HG02884 (cell line): ENCODE measurements at regions not wholly inside any gene's neighbourhood (a gene's known extent, or its start where the extent isn't known, plus 50 kb on each side); places are given as distances from the start of the nearest gene placed in this dataset.
"Not testable (repeated sequence)": the region's sequence is repeated elsewhere in the genome, so short reads cannot be mapped to it uniquely, and the experiment has no call there.

ENCODE experiments used
- ATAC-seq: cut with Tn5 transposase; IDR thresholded peaks from one replicate; pipeline ENCODE4 v1.9.1; 2021; ENCODE audit warnings: mild to moderate bottlenecking, moderate library complexity; ENCODE audit not compliant: unreplicated experiment

- no peak for ATAC-seq
These were observed 55.0 kb upstream of the PAK3 start for GRCh38 chrX:111041018-111041462.

GRCh38 chrX:111040377-111041017, 55.5 kb upstream of the PAK3 start:
- ATAC-seq: no peak

DNA sequence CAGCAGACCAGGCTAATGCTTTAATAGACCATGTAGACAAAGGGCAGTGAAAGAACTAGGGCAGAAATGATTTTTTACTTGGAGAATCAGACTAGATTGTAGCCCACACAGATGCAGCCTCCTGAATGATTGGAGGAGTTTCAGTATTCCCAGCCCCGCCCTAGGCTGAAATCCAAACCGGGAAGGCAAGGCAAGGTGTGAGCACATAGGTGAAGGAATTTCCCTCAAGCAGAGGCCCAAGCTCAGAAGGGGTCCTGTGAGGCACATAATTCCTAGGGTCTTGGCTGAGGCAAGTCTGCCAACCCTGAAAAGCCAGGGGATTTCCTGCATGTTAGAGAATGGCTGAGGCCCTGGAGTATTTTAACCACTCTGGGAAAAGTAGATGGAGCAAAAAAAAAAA, 56.4 kb upstream of the PAK3 start:
- ATAC-seq: no peak

GRCh38 chrX:111035991-111036390, 60.0 kb upstream of the PAK3 start:
- ATAC-seq: no peak

GRCh38 chrX:111035256-111035655, 60.7 kb upstream of the PAK3 start:
- ATAC-seq: no peak

DNA sequence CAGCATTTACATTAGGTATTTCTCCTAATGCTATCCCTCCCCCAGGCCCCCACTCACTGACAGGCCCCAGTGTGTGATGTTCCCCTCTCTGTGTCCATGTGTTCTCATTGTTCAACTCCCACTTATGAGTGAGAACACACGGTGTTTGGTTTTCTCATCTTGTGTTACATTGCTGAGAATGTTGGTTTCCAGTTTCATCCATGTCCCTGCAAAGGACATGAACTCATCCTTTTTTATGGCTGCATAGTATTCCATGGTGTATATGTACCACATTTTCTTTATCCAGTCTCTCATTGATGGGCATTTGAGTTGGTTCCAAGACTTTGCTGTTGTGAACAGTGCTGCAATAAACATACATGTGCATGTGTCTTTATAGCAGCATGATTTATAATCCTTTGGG, 73.0 kb upstream of the PAK3 start:
- ATAC-seq: not testable (repeated sequence)

- no peak for ATAC-seq
These were observed 75.7 kb upstream of the PAK3 start for GRCh38 chrX:111020283-111020682.

GRCh38 chrX:111013778-111014455, 82.1 kb upstream of the PAK3 start:
- ATAC-seq: no peak

GRCh38 chrX:111010111-111010510, 85.9 kb upstream of the PAK3 start:
- no peak for ATAC-seq

- ATAC-seq: no peak
These were observed 86.7 kb upstream of the PAK3 start for GRCh38 chrX:111009256-111009655.

DNA sequence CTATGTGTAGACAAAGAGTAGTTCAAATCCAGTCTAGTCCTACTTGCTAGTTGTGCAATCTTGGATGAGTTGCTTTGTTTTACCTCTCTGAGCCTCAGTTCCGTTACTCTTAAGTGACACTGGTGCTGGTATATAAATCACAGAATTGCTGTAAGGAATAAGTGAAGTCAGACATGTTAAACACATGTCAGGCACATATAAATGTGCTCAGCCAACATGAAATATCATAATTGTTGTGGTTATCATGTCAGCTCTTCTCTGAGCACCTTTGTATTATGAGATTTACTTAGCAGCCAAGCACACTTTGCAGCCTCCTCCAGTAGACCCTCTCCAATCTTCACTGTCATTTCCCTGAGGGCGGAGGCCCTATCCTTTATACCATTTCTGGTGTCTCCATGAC, 87.9 kb upstream of the PAK3 start:
- ATAC-seq: no peak

GRCh38 chrX:111007238-111007637, 88.8 kb upstream of the PAK3 start:
- no peak for ATAC-seq

DNA sequence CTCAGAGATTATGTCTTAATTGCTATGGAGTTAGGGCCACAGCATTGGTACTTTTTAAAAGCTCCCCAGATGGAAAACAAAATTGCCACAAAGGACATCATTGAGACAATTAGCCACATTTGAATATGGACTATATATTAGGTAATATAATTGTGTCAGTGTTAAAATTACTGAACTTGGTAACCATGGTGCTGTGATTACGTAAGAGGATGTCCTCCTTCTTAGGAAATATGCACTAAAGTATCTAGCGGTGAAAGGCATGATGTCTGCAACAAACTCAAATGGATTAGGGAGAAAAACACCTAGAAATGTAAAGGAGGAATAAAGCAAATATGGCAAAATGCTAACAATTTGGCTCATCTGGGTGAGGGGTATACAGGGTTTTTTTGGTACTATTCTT, 89.9 kb upstream of the PAK3 start:
- no peak for ATAC-seq

GRCh38 chrX:111005166-111005565, 90.8 kb upstream of the PAK3 start:
- ATAC-seq: no peak

GRCh38 chrX:111003118-111003517, 92.9 kb upstream of the PAK3 start:
- ATAC-seq: no peak

GRCh38 chrX:110992611-110993010, 103.4 kb upstream of the PAK3 start:
- ATAC-seq: no peak

- ATAC-seq: no peak
These were observed 106.1 kb upstream of the PAK3 start for GRCh38 chrX:110989869-110990268.

- no peak for ATAC-seq
These were observed 106.5 kb upstream of the PAK3 start for GRCh38 chrX:110989447-110989846.

DNA sequence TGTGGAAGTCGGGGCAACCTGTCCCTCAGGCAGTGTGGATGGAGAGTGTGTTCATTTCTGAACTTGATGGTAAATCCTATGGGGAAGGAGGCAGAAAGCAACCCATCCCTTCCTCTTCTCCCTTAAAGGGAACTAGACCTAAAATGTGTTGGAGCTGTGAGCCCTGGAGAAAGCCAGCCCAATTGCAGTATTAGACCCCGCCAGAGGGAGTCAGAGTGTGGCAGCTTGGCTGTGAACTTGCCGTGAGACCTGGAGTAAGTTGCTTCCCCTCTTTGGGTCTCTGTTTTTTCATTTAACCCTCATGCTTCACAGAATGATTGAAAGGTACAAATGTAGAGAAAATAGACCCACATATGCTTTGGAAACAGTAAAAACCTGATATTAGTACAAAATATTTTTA, 108.7 kb upstream of the PAK3 start:
- no peak for ATAC-seq

GRCh38 chrX:110985470-110985869, 110.5 kb upstream of the PAK3 start:
- no peak for ATAC-seq

DNA sequence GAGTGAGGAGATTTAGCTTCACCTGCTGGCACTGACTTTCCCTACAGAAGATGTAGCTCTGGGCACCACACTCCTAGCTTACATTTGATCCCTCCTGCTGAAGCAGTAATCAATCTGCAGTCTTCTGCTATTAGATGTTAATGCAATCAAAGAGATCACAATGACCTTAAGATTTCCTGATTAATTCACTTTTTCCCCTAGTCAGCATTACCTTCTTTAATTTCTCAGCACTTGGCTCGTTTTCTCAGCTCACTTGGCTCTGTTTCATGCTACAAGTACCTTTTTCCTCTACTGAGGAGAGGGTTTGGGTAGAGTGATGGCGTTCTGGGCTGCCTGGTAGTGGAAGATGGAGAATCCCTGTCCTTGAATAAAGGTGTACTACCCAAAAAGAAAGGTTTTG, 113.0 kb upstream of the PAK3 start:
- no peak for ATAC-seq

- ATAC-seq: no peak
These were observed 129.2 kb upstream of the PAK3 start for GRCh38 chrX:110966839-110967238.

DNA sequence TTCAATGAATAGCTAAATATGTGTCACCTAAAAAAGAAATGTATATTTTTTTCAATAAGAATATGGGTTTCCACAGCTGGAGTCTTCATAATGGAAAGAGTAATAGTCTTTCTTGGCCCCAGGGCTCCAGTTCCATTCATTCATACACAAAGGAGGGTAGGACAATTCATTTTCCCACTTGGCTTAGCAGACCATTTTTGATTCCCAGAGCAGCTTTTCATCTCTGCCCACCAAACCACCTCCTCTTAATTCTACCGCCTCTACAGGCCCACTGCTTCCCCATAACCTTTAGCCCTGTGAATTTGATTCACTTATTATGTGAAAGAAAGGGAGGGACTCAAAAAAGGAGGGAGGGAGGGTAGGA, 129.9 kb upstream of the PAK3 start:
- no peak for ATAC-seq
